HL-60 (cell line): ENCODE measurements at regions not wholly inside any gene's neighbourhood (a gene's known extent, or its start where the extent isn't known, plus 50 kb on each side); places are given as distances from the start of the nearest gene placed in this dataset.

Experiments used
- DNase-seq, 2 experiments: peaks; one replicate each; pipeline ENCODE4 v3.0.0-alpha.2; 2010 to 2020; ENCODE audit warnings: low read depth in 1 of 2, low spot score in 1 of 2
- H3K27ac ChIP-seq: fragments of 250-450 bp; sonication (Bioruptor Pico); replicated peaks from 2 replicates; pipeline ENCODE4 v1.5.1; 2020; ENCODE audit warnings: mild to moderate bottlenecking, moderate library complexity
- H3K27me3 ChIP-seq: fragments of 250-450 bp; sonication (Bioruptor Pico); 2 replicates; pipeline ENCODE4 v1.5.1; 2021; ENCODE audit warnings: mild to moderate bottlenecking, moderate library complexity; ENCODE audit not compliant: insufficient read depth, poor library complexity, severe bottlenecking
- H3K4me3 ChIP-seq: replicated peaks from 2 replicates; pipeline ENCODE4 v1.5.1; 2011; ENCODE audit warnings: mild to moderate bottlenecking, control low read depth, low read length; ENCODE audit not compliant: insufficient read depth
- CTCF ChIP-seq: IDR thresholded peaks from one replicate; pipeline ENCODE4 v1.5.1; 2011; ENCODE audit warnings: low read length, control low read depth, inconsistent platforms; ENCODE audit not compliant: insufficient read depth
- GABPA ChIP-seq: IDR thresholded peaks from 2 replicates; pipeline ENCODE4 v1.6.1; 2012; ENCODE audit warnings: low read depth
- POLR2AphosphoS5 ChIP-seq: IDR thresholded peaks from 2 replicates; pipeline ENCODE4 v1.6.1; 2012; ENCODE audit warnings: low read depth
- REST ChIP-seq: IDR thresholded peaks from 2 replicates; pipeline ENCODE4 v1.6.1; 2012; ENCODE audit warnings: low read depth; ENCODE audit not compliant: insufficient replicate concordance
- SPI1 ChIP-seq: IDR thresholded peaks from 2 replicates; pipeline ENCODE4 v1.6.1; 2012; ENCODE audit warnings: low read depth, mild to moderate bottlenecking, borderline replicate concordance

DNA sequence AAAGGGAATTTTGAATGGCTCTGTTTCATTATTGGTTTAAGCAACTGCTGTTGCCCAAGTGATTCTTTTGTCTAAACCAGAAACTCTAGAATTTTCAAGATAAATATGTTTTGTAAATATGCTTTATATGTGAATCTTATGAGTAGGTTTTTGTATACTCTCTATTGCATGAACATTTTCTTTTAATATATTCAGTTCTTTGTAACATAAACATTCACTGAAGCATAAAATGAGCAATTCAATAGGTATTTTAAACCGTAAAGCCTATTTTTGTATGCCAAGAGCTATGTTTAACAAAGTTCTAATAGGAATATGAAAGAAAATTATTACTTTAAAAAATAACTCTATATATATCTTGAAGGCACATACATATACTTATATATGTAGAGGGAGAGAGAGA is 293.1 kb downstream of the PSAT1 start:
- no peak overlapping the region for H3K4me3 ChIP-seq
- no peak for DNase-seq
- no peaks in the 10 kb centered on the region for H3K27me3 ChIP-seq
- TF ChIP-seq GABPA, result no peak
- no peak for TF ChIP-seq SPI1
- no peak for TF ChIP-seq CTCF
- TF ChIP-seq REST, result no peak
- no peak for TF ChIP-seq POLR2AphosphoS5
- H3K27ac ChIP-seq, result no peak overlapping the region

DNA sequence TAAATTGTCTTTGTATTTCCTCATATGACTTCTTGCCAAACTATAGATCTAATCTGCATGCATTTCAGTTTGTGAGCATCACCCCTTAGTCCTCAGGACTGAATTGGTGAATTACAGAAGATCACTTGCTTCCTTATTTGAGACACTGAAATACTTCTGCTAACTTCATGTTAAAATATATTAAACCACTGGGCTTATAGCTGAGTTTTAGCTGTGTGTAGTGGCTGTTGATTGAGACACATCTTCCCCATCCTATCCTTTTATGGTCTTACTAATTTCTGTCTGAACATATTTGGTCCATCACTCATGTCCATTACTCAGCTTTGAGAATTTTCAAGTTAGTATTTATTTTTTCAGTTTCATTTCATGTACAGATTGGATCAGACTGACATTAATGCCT is 295.9 kb downstream of the PSAT1 start:
- H3K27me3 ChIP-seq, result peaks cover 5% of the 10 kb centered on the region
- no peak overlapping the region for H3K27ac ChIP-seq
- TF ChIP-seq GABPA, result no peak
- no peak for TF ChIP-seq SPI1
- no peak for TF ChIP-seq REST
- no peak for TF ChIP-seq CTCF
- no peak for TF ChIP-seq POLR2AphosphoS5
- H3K4me3 ChIP-seq, result no peak overlapping the region
- no peak for DNase-seq

DNA sequence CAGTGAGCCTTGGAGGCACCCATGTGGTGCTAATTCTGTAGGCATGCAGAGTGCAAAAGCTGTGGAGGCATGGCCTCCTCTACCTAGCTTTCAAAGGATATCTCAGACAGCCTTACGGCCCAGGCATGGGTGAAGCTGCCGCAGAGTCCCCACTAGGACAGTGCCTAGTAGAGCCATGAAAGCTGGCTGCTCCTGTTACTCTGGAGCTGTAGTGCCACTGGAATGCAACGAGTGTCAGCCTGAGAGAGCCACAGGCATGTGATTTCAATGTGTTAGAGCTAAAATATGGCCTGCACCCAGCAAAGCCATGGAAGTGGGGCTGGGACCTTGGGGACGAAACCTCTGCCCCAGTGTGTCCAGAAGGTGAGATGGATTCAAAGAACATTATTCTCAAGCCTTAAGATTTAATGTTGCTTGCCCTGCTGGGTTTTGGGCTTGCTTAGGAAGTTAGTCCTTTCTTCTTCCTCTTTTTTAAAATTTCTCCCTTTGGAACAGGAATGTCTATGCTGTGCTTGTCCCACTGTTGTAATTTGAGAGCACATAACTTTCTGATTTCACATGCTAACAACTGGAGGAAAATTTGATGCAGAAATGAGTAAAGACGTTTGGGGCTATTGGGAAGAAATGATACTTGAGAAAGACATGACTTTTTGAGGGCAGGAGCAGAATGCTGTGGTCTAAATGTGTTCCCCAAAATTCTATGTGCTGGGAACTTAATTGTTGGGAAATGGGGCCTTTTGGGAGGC is 298.4 kb downstream of the PSAT1 start:
- Histone ChIP-seq H3K4me3 (no peak overlapping the region), H3K27me3 (peaks cover 5% of the 10 kb centered on the region), H3K27ac (no peak overlapping the region)
- DNase-seq, result no peak
- TF ChIP-seq GABPA (no peak), REST (no peak), CTCF (no peak)
